IgD-negative memory B cell (primary cell): ENCODE measurements at regions not wholly inside any gene's neighbourhood (a gene's known extent, or its start where the extent isn't known, plus 50 kb on each side); places are given as distances from the start of the nearest gene placed in this dataset.
A peak's percentile ranks its signal among the peaks of the same experiment; 100 is the strongest.

Experiments
- H3K27ac Mint-ChIP-seq, 3 donors: one replicate each; pipeline ENCODE4 v1.8.0; 2020 to 2022; ENCODE audit warnings: mild to moderate bottlenecking in 3 of 3, mixed read lengths in 3 of 3, moderate library complexity in 1 of 3
- H3K27me3 Mint-ChIP-seq: one replicate; pipeline ENCODE4 v1.8.0; 2021; ENCODE audit warnings: mixed read lengths
- H3K36me3 Mint-ChIP-seq: one replicate; pipeline ENCODE4 v1.8.0; 2020; ENCODE audit warnings: mild to moderate bottlenecking, mixed read lengths
- H3K4me1 Mint-ChIP-seq, 3 donors: one replicate each; pipeline ENCODE4 v1.8.0; 2020 to 2022; ENCODE audit warnings: mixed read lengths in 3 of 3, mild to moderate bottlenecking in 1 of 3
- H3K4me3 Mint-ChIP-seq, 4 donors: one replicate each; pipeline ENCODE4 v1.8.0; 2020 to 2022; ENCODE audit warnings: mild to moderate bottlenecking in 4 of 4, mixed read lengths in 4 of 4, moderate library complexity in 3 of 4
- H3K9me3 Mint-ChIP-seq, 3 donors: one replicate each; pipeline ENCODE4 v1.8.0; 2020 to 2021; ENCODE audit warnings: mixed read lengths in 3 of 3, mild to moderate bottlenecking in 1 of 3

GRCh38 chr2:19500126-19500525 lies 141.7 kb upstream of the OSR1 start:
- no peak overlapping the region for H3K27ac Mint-ChIP-seq
- no peaks in the 10 kb centered on the region for H3K4me1 Mint-ChIP-seq
- H3K36me3 Mint-ChIP-seq, result no peaks in the 10 kb centered on the region
- H3K9me3 Mint-ChIP-seq, result peaks cover 0 to 5% (median 1%) of the 10 kb centered on the region in 3 donors
- H3K4me3 Mint-ChIP-seq, result no peak overlapping the region
- peaks cover 4% of the 10 kb centered on the region for H3K27me3 Mint-ChIP-seq

DNA sequence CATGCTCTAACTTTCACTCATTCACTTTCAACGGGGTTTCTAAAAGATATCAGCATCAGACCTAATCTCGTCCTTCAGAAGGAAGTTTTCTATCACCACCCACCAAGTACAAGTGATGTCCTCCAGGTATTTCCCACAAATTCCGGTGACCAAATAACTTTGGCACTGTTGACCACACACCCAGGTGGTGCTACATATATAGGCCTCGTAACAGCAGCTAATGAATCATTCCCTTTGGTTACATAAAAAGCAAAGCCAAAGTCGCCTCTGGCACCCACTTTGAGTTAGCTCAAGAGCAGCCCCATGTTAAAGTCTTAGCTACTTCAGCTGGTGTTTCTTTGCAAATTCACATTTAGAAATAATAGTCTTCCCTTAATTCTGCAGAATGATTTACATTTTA lies 138.2 kb upstream of the OSR1 start:
- H3K27me3 Mint-ChIP-seq, result peaks cover 2% of the 10 kb centered on the region
- H3K27ac Mint-ChIP-seq, result no peak overlapping the region
- no peaks in the 10 kb centered on the region for H3K36me3 Mint-ChIP-seq
- H3K4me1 Mint-ChIP-seq, result no peaks in the 10 kb centered on the region
- no peak overlapping the region for H3K4me3 Mint-ChIP-seq
- no peaks in the 10 kb centered on the region for H3K9me3 Mint-ChIP-seq

GRCh38 chr2:19494241-19494640 lies 135.8 kb upstream of the OSR1 start:
- no peaks in the 10 kb centered on the region for H3K36me3 Mint-ChIP-seq
- no peaks in the 10 kb centered on the region for H3K4me1 Mint-ChIP-seq
- H3K4me3 Mint-ChIP-seq, result no peak overlapping the region
- no peaks in the 10 kb centered on the region for H3K9me3 Mint-ChIP-seq
- no peak overlapping the region for H3K27ac Mint-ChIP-seq
- H3K27me3 Mint-ChIP-seq, result peaks cover 7% of the 10 kb centered on the region

DNA sequence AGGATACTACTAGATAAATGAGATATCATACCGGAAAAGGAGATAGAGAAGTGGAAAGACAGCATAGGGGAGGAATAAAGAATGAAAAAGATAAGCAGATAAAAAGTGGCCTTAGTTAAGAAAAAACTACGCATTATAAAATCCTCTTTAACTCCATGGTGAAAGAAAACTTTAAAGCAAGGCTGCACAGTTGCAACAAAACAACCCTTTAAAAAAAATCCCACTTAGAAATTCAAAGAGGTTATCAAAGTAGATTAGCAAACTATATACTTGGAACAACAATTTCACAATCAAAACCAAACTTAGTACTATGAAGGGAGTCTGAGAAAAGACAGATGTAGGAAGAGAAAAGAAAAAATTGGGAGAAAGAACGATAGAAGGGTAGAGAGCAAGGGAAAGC lies 133.4 kb upstream of the OSR1 start:
- Mint-ChIP-seq H3K27me3 (peaks cover 7% of the 10 kb centered on the region), H3K27ac (no peak overlapping the region), H3K36me3 (no peaks in the 10 kb centered on the region), H3K4me1 (no peaks in the 10 kb centered on the region), H3K4me3 (no peak overlapping the region), H3K9me3 (peaks cover 0 to 2% (median 0%) of the 10 kb centered on the region in 3 donors)

- H3K4me3 Mint-ChIP-seq, result no peak overlapping the region
- no peaks in the 10 kb centered on the region for H3K36me3 Mint-ChIP-seq
- peaks cover 7% of the 10 kb centered on the region for H3K27me3 Mint-ChIP-seq
- H3K9me3 Mint-ChIP-seq, result peaks cover 0 to 2% (median 0%) of the 10 kb centered on the region in 3 donors
- H3K4me1 Mint-ChIP-seq, result no peaks in the 10 kb centered on the region
- H3K27ac Mint-ChIP-seq, result no peak overlapping the region
Measured at GRCh38 chr2:19490846-19491435, 132.5 kb upstream of the OSR1 start.

- Mint-ChIP-seq H3K27me3 (peaks cover 7% of the 10 kb centered on the region), H3K9me3 (peaks cover 0 to 2% (median 0%) of the 10 kb centered on the region in 3 donors), H3K4me1 (no peaks in the 10 kb centered on the region), H3K4me3 (no peak overlapping the region), H3K36me3 (no peaks in the 10 kb centered on the region), H3K27ac (no peak overlapping the region)
Measured at GRCh38 chr2:19488009-19488691, 129.7 kb upstream of the OSR1 start.

GRCh38 chr2:19484736-19485135 lies 126.3 kb upstream of the OSR1 start:
- Mint-ChIP-seq H3K4me1 (no peaks in the 10 kb centered on the region), H3K4me3 (no peak overlapping the region), H3K27ac (no peak overlapping the region), H3K36me3 (no peaks in the 10 kb centered on the region), H3K27me3 (no peaks in the 10 kb centered on the region), H3K9me3 (peaks cover 0 to 4% (median 0%) of the 10 kb centered on the region in 3 donors)

- Mint-ChIP-seq H3K36me3 (no peaks in the 10 kb centered on the region), H3K4me1 (no peaks in the 10 kb centered on the region), H3K27me3 (no peaks in the 10 kb centered on the region), H3K27ac (no peak overlapping the region), H3K4me3 (no peak overlapping the region), H3K9me3 (peaks cover 0 to 4% (median 0%) of the 10 kb centered on the region in 3 donors)
Measured at GRCh38 chr2:19480673-19481072, 122.2 kb upstream of the OSR1 start.

GRCh38 chr2:19479666-19480065 lies 121.2 kb upstream of the OSR1 start:
- no peaks in the 10 kb centered on the region for H3K36me3 Mint-ChIP-seq
- no peak overlapping the region for H3K27ac Mint-ChIP-seq
- H3K9me3 Mint-ChIP-seq, result peaks cover 0 to 4% (median 0%) of the 10 kb centered on the region in 3 donors
- no peaks in the 10 kb centered on the region for H3K4me1 Mint-ChIP-seq
- H3K4me3 Mint-ChIP-seq, result no peak overlapping the region
- peaks cover 4% of the 10 kb centered on the region for H3K27me3 Mint-ChIP-seq

DNA sequence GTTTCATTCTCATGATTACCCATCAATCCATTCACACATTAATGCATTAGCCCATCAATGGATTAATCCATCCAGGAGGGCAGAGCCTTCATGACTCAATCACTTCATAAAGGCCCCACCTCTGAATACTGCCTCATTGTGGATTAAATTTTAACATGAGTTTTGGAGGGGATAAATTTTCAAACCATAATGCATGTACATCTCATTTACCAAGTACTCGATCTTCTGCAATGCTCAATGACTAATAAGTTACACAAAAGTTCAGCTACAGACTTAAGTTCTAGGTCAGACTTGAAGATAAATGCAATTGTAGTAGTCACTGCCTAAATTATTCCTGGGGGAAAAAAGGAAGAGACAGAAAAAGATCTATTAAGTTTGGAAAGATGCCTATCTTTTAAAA lies 120.0 kb upstream of the OSR1 start:
- H3K36me3 Mint-ChIP-seq, result no peaks in the 10 kb centered on the region
- no peak overlapping the region for H3K4me3 Mint-ChIP-seq
- H3K9me3 Mint-ChIP-seq, result peaks cover 0 to 6% (median 3%) of the 10 kb centered on the region in 3 donors
- no peak overlapping the region for H3K27ac Mint-ChIP-seq
- H3K4me1 Mint-ChIP-seq, result peaks cover 0 to 8% (median 4%) of the 10 kb centered on the region in 3 donors
- H3K27me3 Mint-ChIP-seq, result peaks cover 8% of the 10 kb centered on the region

- no peak overlapping the region for H3K27ac Mint-ChIP-seq
- no peak overlapping the region for H3K4me3 Mint-ChIP-seq
- H3K4me1 Mint-ChIP-seq, result peaks cover 0 to 8% (median 4%) of the 10 kb centered on the region in 3 donors
- no peaks in the 10 kb centered on the region for H3K36me3 Mint-ChIP-seq
- H3K9me3 Mint-ChIP-seq, result peaks cover 0 to 4% (median 3%) of the 10 kb centered on the region in 3 donors
- H3K27me3 Mint-ChIP-seq, result peaks cover 12% of the 10 kb centered on the region
Measured at GRCh38 chr2:19476327-19476726, 117.9 kb upstream of the OSR1 start.

DNA sequence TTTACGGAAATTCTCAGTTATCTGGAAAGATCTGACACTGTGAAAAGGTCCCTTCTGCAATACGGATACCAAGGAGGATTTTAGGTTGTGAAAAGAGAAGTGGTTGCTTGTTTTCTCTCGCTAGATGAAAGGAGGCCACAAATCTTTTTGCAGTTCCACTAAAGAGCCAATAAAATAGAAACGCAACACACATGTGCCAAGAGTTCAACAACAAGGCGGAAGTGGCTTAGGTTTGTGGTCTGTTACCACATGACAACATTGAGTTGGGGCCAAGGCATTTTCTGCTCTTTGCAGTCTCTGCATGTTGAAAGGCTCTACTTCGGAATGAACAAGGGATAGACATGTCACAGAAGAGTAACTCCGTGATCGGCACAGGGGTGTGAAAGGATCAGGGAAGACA lies 115.7 kb upstream of the OSR1 start:
- H3K4me1 Mint-ChIP-seq, result peaks cover 0 to 8% (median 4%) of the 10 kb centered on the region in 3 donors
- no peak overlapping the region for H3K27ac Mint-ChIP-seq
- peak overlapping the region in 2 of 4 donors; percentile 6 to 20 for H3K4me3 Mint-ChIP-seq
- H3K36me3 Mint-ChIP-seq, result no peaks in the 10 kb centered on the region
- H3K27me3 Mint-ChIP-seq, result peaks cover 16% of the 10 kb centered on the region
- peaks cover 0 to 4% (median 3%) of the 10 kb centered on the region in 3 donors for H3K9me3 Mint-ChIP-seq

- no peaks in the 10 kb centered on the region for H3K36me3 Mint-ChIP-seq
- peak overlapping the region in 1 of 4 donors; percentile 71 for H3K4me3 Mint-ChIP-seq
- peaks cover 16% of the 10 kb centered on the region for H3K27me3 Mint-ChIP-seq
- H3K9me3 Mint-ChIP-seq, result peaks cover 0 to 4% (median 3%) of the 10 kb centered on the region in 3 donors
- peaks cover 0 to 8% (median 4%) of the 10 kb centered on the region in 3 donors for H3K4me1 Mint-ChIP-seq
- peak overlapping the region in 1 of 3 donors; percentile 54 for H3K27ac Mint-ChIP-seq
Measured at GRCh38 chr2:19473350-19473749, 114.9 kb upstream of the OSR1 start.

- H3K4me3 Mint-ChIP-seq, result no peak overlapping the region
- no peaks in the 10 kb centered on the region for H3K36me3 Mint-ChIP-seq
- no peak overlapping the region for H3K27ac Mint-ChIP-seq
- peaks cover 0 to 6% (median 3%) of the 10 kb centered on the region in 3 donors for H3K9me3 Mint-ChIP-seq
- peaks cover 0 to 8% (median 4%) of the 10 kb centered on the region in 3 donors for H3K4me1 Mint-ChIP-seq
- H3K27me3 Mint-ChIP-seq, result peaks cover 16% of the 10 kb centered on the region
Measured at GRCh38 chr2:19472391-19472978, 114.1 kb upstream of the OSR1 start.

DNA sequence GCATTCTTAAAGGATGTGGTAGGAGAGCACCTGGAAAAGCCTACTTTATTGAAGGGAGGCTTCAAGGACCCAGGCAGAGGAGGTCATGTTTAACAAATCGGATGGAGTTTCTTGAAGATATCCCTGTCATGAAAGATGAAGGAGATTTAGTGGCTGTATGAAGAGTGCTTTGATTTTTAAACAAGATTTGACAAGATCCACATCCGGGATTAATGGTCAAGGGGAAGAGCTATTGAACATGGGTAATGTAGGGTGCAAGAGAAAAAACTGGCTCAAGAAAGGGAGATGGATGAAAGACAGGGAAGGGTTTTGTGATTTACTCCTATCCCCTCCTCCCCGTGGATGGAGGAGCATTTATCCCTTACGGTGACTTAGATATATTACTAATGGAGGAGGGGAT lies 113.1 kb upstream of the OSR1 start:
- peaks cover 16% of the 10 kb centered on the region for H3K27me3 Mint-ChIP-seq
- no peaks in the 10 kb centered on the region for H3K36me3 Mint-ChIP-seq
- H3K4me3 Mint-ChIP-seq, result no peak overlapping the region
- peaks cover 0 to 8% (median 4%) of the 10 kb centered on the region in 3 donors for H3K4me1 Mint-ChIP-seq
- H3K9me3 Mint-ChIP-seq, result peaks cover 0 to 6% (median 3%) of the 10 kb centered on the region in 3 donors
- H3K27ac Mint-ChIP-seq, result no peak overlapping the region
